ENCODE measurements at regions not wholly inside any gene's neighbourhood (a gene's known extent, or its start where the extent isn't known, plus 50 kb on each side); places are given as distances from the start of the nearest gene placed in this dataset.

GRCh38 chr14:71783786-71784185 is 148.4 kb upstream of the RGS6 start:
- TF ChIP-seq CTCF (conservative IDR thresholded peaks at IDR 0.05; ENCODE audit: low read depth, low read length), result no peak
- no peak for TF ChIP-seq EZH2phosphoT487 (IDR thresholded peaks at IDR 0.05; ENCODE audit: borderline replicate concordance, low read length)
